Endodermal cell (in vitro differentiated cells): ENCODE measurements at regions not wholly inside any gene's neighbourhood (a gene's known extent, or its start where the extent isn't known, plus 50 kb on each side); places are given as distances from the start of the nearest gene placed in this dataset.

ENCODE experiments used
- DNase-seq: peaks from one replicate; pipeline ENCODE4 v3.0.0-alpha.2; 2017
- H3K27ac ChIP-seq: 2 replicates; pipeline ENCODE4 v1.5.1; 2013; ENCODE audit warnings: mild to moderate bottlenecking, low read depth, low read length, moderate library complexity
- H3K27me3 ChIP-seq: 2 replicates; pipeline ENCODE4 v1.6.1; 2013; ENCODE audit warnings: mild to moderate bottlenecking, low read length, moderate library complexity; ENCODE audit not compliant: insufficient read depth, control insufficient read depth, poor library complexity, severe bottlenecking
- H3K36me3 ChIP-seq: 2 replicates; pipeline ENCODE4 v1.7.0; 2013; ENCODE audit warnings: mild to moderate bottlenecking, low read length, moderate library complexity; ENCODE audit not compliant: control insufficient read depth, insufficient read depth
- H3K4me1 ChIP-seq: one replicate; pipeline ENCODE4 v1.7.0; 2013; ENCODE audit warnings: low read length; ENCODE audit not compliant: control insufficient read depth, insufficient read depth
- H3K4me3 ChIP-seq: 2 replicates; pipeline ENCODE4 v1.5.1; 2013; ENCODE audit warnings: mild to moderate bottlenecking, low read length, moderate library complexity
- H3K9ac ChIP-seq: 2 replicates; pipeline ENCODE4 v1.6.1; 2013; ENCODE audit warnings: mild to moderate bottlenecking, low read length, moderate library complexity; ENCODE audit not compliant: poor library complexity, severe bottlenecking; ENCODE audit errors: extremely low read depth
- H3K9me3 ChIP-seq: 2 replicates; pipeline ENCODE4 v1.6.1; 2013; ENCODE audit warnings: mild to moderate bottlenecking, low read length, moderate library complexity; ENCODE audit not compliant: control insufficient read depth
- H3K27ac Mint-ChIP-seq: 2 replicates; pipeline ENCODE4 v1.8.0; 2020; ENCODE audit warnings: mixed read lengths
- H3K27me3 Mint-ChIP-seq: 2 replicates; pipeline ENCODE4 v1.8.0; 2021; ENCODE audit warnings: mild to moderate bottlenecking, mixed read lengths; ENCODE audit not compliant: insufficient read depth
- H3K36me3 Mint-ChIP-seq: 2 replicates; pipeline ENCODE4 v1.8.0; 2020; ENCODE audit warnings: low read depth, mixed read lengths
- H3K4me1 Mint-ChIP-seq: 2 replicates; pipeline ENCODE4 v1.8.0; 2020; ENCODE audit warnings: mixed read lengths
- H3K4me3 Mint-ChIP-seq: 2 replicates; pipeline ENCODE4 v1.8.0; 2020; ENCODE audit warnings: mild to moderate bottlenecking, moderate library complexity, mixed read lengths
- H3K9me3 Mint-ChIP-seq: 2 replicates; pipeline ENCODE4 v1.8.0; 2020; ENCODE audit warnings: mild to moderate bottlenecking, mixed read lengths
- WGBS, 2 experiments: methylation state at CpG; one replicate each; pipeline versions ENCODE4 v1.1.5 to v1.1.7; 2013; ENCODE audit warnings: missing lambda C conversion rate in 2 of 2, mixed read lengths in 1 of 2; ENCODE audit not compliant: insufficient coverage in 1 of 2, insufficient read length in 1 of 2; 5-methylcytosine and 5-hydroxymethylcytosine counted together
- TF ChIP-seq, protein P1 (sequence below): fragments of 200-600 bp; sonication (generic); conservative IDR thresholded peaks from 2 replicates; pipeline ENCODE4 v1.5.0; 2021; ENCODE audit warnings: antibody characterized with exemption, mild to moderate bottlenecking

DNA sequence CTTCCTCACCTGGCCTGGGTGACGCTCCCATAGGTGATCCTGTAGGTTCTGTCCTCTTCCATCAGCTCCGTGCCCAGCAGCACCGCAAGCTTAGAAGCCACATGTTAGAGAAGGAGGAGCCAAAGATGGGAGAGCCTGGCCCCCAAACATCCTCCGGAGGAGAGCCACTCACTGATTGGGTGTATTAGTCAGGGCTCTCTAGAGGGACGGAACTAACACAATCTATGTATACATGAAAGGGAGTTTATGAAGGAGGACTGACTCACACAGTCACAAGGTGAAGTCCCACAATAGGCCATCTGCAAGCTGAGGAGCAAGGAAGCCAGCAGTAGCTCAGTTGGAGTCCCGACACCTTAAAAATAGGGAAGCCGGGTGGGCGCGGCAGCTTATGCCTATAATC lies 1273.1 kb upstream of the TMEM132C start:
- Histone ChIP-seq H3K4me3 (no peak overlapping the region), H3K36me3 (no peaks in the 10 kb centered on the region), H3K27me3 (no peaks in the 10 kb centered on the region), H3K9ac (no peak overlapping the region), H3K4me1 (no peaks in the 10 kb centered on the region), H3K27ac (no peak overlapping the region), H3K9me3 (peaks cover 8% of the 10 kb centered on the region)
- H3K36me3 Mint-ChIP-seq, result no peaks in the 10 kb centered on the region
- TF ChIP-seq, protein P1, sequence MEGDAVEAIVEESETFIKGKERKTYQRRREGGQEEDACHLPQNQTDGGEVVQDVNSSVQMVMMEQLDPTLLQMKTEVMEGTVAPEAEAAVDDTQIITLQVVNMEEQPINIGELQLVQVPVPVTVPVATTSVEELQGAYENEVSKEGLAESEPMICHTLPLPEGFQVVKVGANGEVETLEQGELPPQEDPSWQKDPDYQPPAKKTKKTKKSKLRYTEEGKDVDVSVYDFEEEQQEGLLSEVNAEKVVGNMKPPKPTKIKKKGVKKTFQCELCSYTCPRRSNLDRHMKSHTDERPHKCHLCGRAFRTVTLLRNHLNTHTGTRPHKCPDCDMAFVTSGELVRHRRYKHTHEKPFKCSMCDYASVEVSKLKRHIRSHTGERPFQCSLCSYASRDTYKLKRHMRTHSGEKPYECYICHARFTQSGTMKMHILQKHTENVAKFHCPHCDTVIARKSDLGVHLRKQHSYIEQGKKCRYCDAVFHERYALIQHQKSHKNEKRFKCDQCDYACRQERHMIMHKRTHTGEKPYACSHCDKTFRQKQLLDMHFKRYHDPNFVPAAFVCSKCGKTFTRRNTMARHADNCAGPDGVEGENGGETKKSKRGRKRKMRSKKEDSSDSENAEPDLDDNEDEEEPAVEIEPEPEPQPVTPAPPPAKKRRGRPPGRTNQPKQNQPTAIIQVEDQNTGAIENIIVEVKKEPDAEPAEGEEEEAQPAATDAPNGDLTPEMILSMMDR, result no peak
- peaks cover 3% of the 10 kb centered on the region for H3K9me3 Mint-ChIP-seq
- H3K4me1 Mint-ChIP-seq, result no peaks in the 10 kb centered on the region
- H3K27me3 Mint-ChIP-seq, result no peaks in the 10 kb centered on the region
- 91 to 93% methylated on average over 3 to 9 of the region's 9 CpGs for WGBS, 2 experiments
- no peak overlapping the region for H3K27ac Mint-ChIP-seq
- no peak for DNase-seq
- no peak overlapping the region for H3K4me3 Mint-ChIP-seq

DNA sequence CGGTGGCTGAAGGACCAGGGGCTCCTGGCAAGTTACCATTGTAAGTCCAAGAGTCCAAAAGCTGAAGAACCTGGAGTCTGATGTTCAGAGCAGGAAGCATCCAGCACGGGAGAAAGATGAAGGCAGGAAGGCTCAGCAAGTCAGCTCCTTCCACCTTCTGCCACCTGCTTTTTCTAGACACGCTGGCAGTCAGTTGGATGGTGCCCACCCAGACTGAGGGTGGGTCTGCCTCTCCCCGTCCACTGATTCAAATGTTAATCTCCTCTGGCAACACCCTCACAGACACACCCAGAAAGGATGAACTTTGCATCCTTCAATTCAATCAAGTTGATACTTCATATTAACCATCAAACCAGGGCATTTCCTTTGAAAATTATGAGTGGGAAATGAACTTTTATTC lies 1272.4 kb upstream of the TMEM132C start:
- Mint-ChIP-seq H3K9me3 (peaks cover 3% of the 10 kb centered on the region), H3K4me1 (no peaks in the 10 kb centered on the region), H3K36me3 (no peaks in the 10 kb centered on the region), H3K27ac (no peak overlapping the region), H3K4me3 (no peak overlapping the region), H3K27me3 (no peaks in the 10 kb centered on the region)
- DNase-seq, result no peak
- Histone ChIP-seq H3K4me3 (no peak overlapping the region), H3K4me1 (no peaks in the 10 kb centered on the region), H3K27ac (no peak overlapping the region), H3K9ac (no peak overlapping the region), H3K9me3 (peaks cover 8% of the 10 kb centered on the region), H3K27me3 (no peaks in the 10 kb centered on the region), H3K36me3 (no peaks in the 10 kb centered on the region)
- TF ChIP-seq, protein P1, result no peak
- 81 to 92% methylated on average over 4 of the region's 4 CpGs for WGBS, 2 experiments

DNA sequence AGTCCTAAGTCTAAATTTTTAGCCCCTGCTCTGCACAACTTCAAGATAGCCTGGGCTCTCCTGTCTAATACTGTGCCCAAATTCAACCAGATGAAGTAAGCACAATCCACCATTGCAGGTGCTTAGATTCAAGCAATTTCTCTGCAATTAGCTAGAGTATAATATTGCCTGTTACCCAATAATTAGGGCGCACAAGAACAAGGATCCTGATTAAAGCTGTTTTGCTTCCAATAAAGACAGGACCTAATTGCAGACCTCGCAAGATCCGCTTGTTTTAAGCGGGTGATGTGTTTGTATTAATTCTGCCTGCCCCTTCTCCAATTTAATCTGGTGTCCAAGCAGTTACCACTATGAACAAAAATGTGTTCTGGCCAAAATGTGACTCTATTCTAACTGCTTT lies 1268.9 kb upstream of the TMEM132C start:
- Mint-ChIP-seq H3K4me1 (no peaks in the 10 kb centered on the region), H3K27ac (no peak overlapping the region), H3K27me3 (no peaks in the 10 kb centered on the region), H3K36me3 (no peaks in the 10 kb centered on the region), H3K9me3 (peaks cover 3% of the 10 kb centered on the region), H3K4me3 (no peak overlapping the region)
- Histone ChIP-seq H3K4me1 (no peaks in the 10 kb centered on the region), H3K4me3 (no peak overlapping the region), H3K9ac (no peak overlapping the region), H3K36me3 (no peaks in the 10 kb centered on the region), H3K9me3 (no peaks in the 10 kb centered on the region), H3K27ac (no peak overlapping the region), H3K27me3 (no peaks in the 10 kb centered on the region)
- TF ChIP-seq, protein P1, result no peak
- no peak for DNase-seq
- 96 to 100% methylated on average over 4 of the region's 4 CpGs for WGBS, 2 experiments
